ENCODE measurements at regions not wholly inside any gene's neighbourhood (a gene's known extent, or its start where the extent isn't known, plus 50 kb on each side); places are given as distances from the start of the nearest gene placed in this dataset.
A peak's percentile ranks its signal among the peaks of the same experiment; 100 is the strongest.

GRCh38 chr16:73268366-73268993 lies 220.6 kb upstream of the ZFHX3 start:
- DNase-seq (ENCODE audit: low read depth in 1 of 2, low spot score in 2 of 2) (no peak), FAIRE-seq (no peak)
- ChIA-PET CTCF (ENCODE audit: partially characterized antibody) (interaction anchor here (0.5 to 1.1 kb wide), 4 partner anchors 10 to 1337 kb away, joined by 3 read pairs; no protein-coding TSS in a partner anchor), POLR2A (ENCODE audit: partially characterized antibody) (interaction anchor here (0.7 kb wide), 1 partner anchor 214 kb away, joined by 3 read pairs; no protein-coding TSS in a partner anchor)
- H3K36me3 ChIP-seq (ENCODE audit: control insufficient read depth in 2 of 4, insufficient read depth in 4 of 4, low read length in 3 of 4) = no peaks in the 10 kb centered on the region
- no peak overlapping the region for H2BK120ac ChIP-seq (replicated peaks; ENCODE audit: low read depth, low read length)
- H4K91ac ChIP-seq (replicated peaks; ENCODE audit: insufficient read length, low read length) = no peak overlapping the region
- no peak overlapping the region for H2AK5ac ChIP-seq (ENCODE audit: low read depth, low read length)
- H4K8ac ChIP-seq (ENCODE audit: extremely low read depth, insufficient read depth, low read length) = no peak overlapping the region; the same call in 1 of the 2 replicates
- H2BK15ac ChIP-seq (ENCODE audit: low read length) = no peak overlapping the region
- H3K56ac ChIP-seq (replicated peaks; ENCODE audit: insufficient read length, low read depth, low read length) = no peak overlapping the region
- no peak overlapping the region for H3K4me3 ChIP-seq (ENCODE audit: extremely low read depth in 1 of 4, insufficient read depth in 2 of 4, low read depth in 3 of 4, low read length in 4 of 4)
- no peak overlapping the region for H3K23ac ChIP-seq (ENCODE audit: insufficient read length)
- H4K5ac ChIP-seq (ENCODE audit: insufficient read length, low read depth, low read length) = no peak overlapping the region
- no peaks in the 10 kb centered on the region; the same call in 1 of the 2 replicates for H3K23me2 ChIP-seq (ENCODE audit: low read depth, low read length)
- H3K79me2 ChIP-seq (ENCODE audit: control insufficient read depth in 1 of 2, insufficient read depth in 2 of 2, low read length in 2 of 2) = no peaks in the 10 kb centered on the region
- H2AFZ ChIP-seq (ENCODE audit: low read length) = no peak overlapping the region
- no peak overlapping the region for H3K4me2 ChIP-seq (ENCODE audit: insufficient read depth in 1 of 2, low read depth in 2 of 2, low read length in 2 of 2)
- H3K18ac ChIP-seq (ENCODE audit: extremely low read depth, low read length) = no peak overlapping the region
- H2BK12ac ChIP-seq (ENCODE audit: low read depth, low read length) = no peak overlapping the region
- no peak overlapping the region for H3K4ac ChIP-seq (replicated peaks; ENCODE audit: insufficient read length, low read depth, low read length)
- no peak overlapping the region for H2BK5ac ChIP-seq (ENCODE audit: low read depth, low read length)
- no peak overlapping the region for H2BK20ac ChIP-seq (ENCODE audit: low read length)
- H3K27ac ChIP-seq (ENCODE audit: low read depth, low read length) = no peak overlapping the region
- H3K79me1 ChIP-seq (ENCODE audit: low read depth, low read length) = no peaks in the 10 kb centered on the region
- H4K20me1 ChIP-seq (replicated peaks in 1 of 2; ENCODE audit: control insufficient read depth in 1 of 2, insufficient read depth in 2 of 2, low read length in 2 of 2) = no peaks in the 10 kb centered on the region
- H3K4me1 ChIP-seq (replicated peaks in 1 of 4; ENCODE audit: control insufficient read depth in 3 of 4, insufficient read depth in 4 of 4, low read length in 3 of 4) = peaks cover 0 to 4% (median 1%) of the 10 kb centered on the region in 4 experiments; a peak in 1 of 7 replicates
- H3K9me3 ChIP-seq (ENCODE audit: insufficient read depth in 2 of 2, low read depth in 1 of 2, low read length in 1 of 2) = no peaks in the 10 kb centered on the region
- H3K9ac ChIP-seq (replicated peaks in 1 of 4; ENCODE audit: extremely low read depth in 1 of 4, low read depth in 3 of 4, low read length in 3 of 4) = no peak overlapping the region
- 86% methylated on average over 14 of the region's 14 CpGs; no CpG with 5 or more reads in 1 of the 2 experiments for WGBS, 2 experiments (ENCODE audit: extremely low coverage in 1 of 2, insufficient coverage in 1 of 2, insufficient read length in 1 of 2, insufficient replicate concordance in 2 of 2, low coverage in 1 of 2, low lambda C conversion rate in 2 of 2, missing lambda C conversion rate in 1 of 2)
- no peak overlapping the region for H3K14ac ChIP-seq (ENCODE audit: insufficient read length)
- H3K27me3 ChIP-seq (replicated peaks in 1 of 4; ENCODE audit: control insufficient read depth in 3 of 4, extremely low read depth in 1 of 4, insufficient read depth in 3 of 4, low read length in 3 of 4) = no peaks in the 10 kb centered on the region
- peak; percentile 46 to 69; a peak in 3 of 4 replicates for TF ChIP-seq RAD21 (IDR thresholded peaks at IDR 0.05 in 1 of 2, conservative IDR thresholded peaks at IDR 0.05 in 1 of 2; ENCODE audit: low read depth in 2 of 2, low read length in 2 of 2)
- TF ChIP-seq RXRA (IDR thresholded peaks at IDR 0.05; ENCODE audit: insufficient read depth, low read depth, low read length) = no peak
- no peak for TF ChIP-seq EZH2 (IDR thresholded peaks at IDR 0.05; ENCODE audit: low read depth, low read length, severe bottlenecking)
- no peak for TF ChIP-seq SRF (IDR thresholded peaks at IDR 0.05; ENCODE audit: low read depth, low read length)
- TF ChIP-seq CBX8 (IDR thresholded peaks at IDR 0.05; ENCODE audit: borderline replicate concordance, low read depth, low read length) = no peak
- no peak for TF ChIP-seq SP1 (IDR thresholded peaks at IDR 0.05; ENCODE audit: low read depth, low read length)
- TF ChIP-seq POLR2AphosphoS5 (IDR thresholded peaks at IDR 0.05; ENCODE audit: low read depth, low read length) = no peak
- TF ChIP-seq MAX (IDR thresholded peaks at IDR 0.05) = no peak
- TF ChIP-seq CTBP2 (IDR thresholded peaks at IDR 0.05; ENCODE audit: borderline replicate concordance, insufficient read depth, insufficient read length, low read length) = no peak
- no peak for TF ChIP-seq SIX5 (IDR thresholded peaks at IDR 0.05; ENCODE audit: low read depth, low read length)
- no peak for TF ChIP-seq TAF7 (optimal IDR thresholded peaks at IDR 0.05; ENCODE audit: borderline replicate concordance, low read depth, low read length)

Measured in H1 (cell line).